GM12874 (cell line): ENCODE measurements at regions not wholly inside any gene's neighbourhood (a gene's known extent, or its start where the extent isn't known, plus 50 kb on each side); places are given as distances from the start of the nearest gene placed in this dataset.

Experiments used
- TF ChIP-seq, protein P1 (sequence below): IDR thresholded peaks from 2 replicates; pipeline ENCODE4 v1.5.1; 2011; ENCODE audit warnings: low read depth, mild to moderate bottlenecking, control low read depth, low read length, moderate library complexity; ENCODE audit not compliant: insufficient read depth

DNA sequence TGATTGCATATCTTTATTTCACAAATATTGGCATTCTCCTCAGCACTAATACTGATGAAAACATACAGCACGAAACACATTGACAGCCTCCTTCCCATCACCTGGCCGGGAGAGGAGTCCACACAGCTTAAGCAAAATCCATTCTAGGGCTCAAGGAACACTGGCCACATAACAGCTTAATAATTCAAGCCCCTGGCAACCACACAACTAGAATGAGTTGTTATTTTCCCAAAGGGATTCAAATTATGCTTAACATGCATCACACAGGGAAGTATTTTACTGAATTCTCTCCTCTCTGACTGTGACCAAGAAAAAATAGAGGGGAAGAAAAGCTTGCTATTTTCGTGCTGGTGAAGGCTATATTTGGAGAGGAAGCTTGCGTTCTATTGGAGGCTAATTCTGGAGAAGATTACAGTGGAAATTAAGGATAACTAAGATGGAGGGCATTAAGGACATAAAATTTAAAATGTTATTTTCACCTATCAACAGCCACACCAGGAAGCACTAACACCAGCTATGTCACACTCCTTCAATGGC, 198.5 kb downstream of the ADGRG6 start:
- TF ChIP-seq, protein P1, sequence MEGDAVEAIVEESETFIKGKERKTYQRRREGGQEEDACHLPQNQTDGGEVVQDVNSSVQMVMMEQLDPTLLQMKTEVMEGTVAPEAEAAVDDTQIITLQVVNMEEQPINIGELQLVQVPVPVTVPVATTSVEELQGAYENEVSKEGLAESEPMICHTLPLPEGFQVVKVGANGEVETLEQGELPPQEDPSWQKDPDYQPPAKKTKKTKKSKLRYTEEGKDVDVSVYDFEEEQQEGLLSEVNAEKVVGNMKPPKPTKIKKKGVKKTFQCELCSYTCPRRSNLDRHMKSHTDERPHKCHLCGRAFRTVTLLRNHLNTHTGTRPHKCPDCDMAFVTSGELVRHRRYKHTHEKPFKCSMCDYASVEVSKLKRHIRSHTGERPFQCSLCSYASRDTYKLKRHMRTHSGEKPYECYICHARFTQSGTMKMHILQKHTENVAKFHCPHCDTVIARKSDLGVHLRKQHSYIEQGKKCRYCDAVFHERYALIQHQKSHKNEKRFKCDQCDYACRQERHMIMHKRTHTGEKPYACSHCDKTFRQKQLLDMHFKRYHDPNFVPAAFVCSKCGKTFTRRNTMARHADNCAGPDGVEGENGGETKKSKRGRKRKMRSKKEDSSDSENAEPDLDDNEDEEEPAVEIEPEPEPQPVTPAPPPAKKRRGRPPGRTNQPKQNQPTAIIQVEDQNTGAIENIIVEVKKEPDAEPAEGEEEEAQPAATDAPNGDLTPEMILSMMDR = no peak

DNA sequence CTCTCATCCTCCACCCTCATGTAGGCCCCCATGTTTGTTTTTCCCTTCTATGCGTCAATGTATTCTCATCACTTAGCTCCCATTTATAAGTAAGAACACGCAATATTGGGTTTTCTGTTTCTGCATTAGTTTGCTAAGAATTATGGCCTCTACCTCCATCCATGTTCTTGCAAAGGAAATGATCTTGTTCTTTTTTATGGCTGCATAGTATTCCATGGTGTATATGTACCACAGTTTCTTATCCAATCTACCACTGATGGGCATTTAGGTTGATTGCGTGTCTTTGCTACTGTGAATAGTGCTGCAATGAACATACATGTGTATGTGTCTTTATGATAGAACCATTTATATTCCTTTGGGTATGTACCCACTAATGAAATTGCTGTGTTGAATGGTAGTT, 200.0 kb downstream of the ADGRG6 start:
- TF ChIP-seq, protein P1 = no peak

DNA sequence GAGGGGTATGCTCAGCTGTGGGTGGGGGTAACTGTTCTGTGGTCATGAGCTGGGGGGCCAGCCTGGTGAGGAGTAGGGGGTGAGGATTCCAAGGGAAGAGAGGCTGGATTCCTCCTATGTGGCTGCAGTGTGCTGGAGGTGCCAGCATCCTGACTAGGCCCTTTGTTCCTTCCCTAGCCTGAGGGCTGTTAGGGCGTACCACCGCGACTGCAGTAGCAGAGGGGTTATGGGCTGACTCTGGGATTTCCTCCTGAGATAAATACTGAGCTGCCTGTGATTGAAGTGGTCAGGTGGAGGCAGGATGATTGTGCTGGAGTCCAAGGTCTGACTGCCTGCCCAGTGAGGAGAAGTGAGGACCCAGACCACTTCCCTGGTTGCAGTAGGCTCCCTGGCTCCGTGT, 205.3 kb downstream of the ADGRG6 start:
- TF ChIP-seq, protein P1 = no peak

DNA sequence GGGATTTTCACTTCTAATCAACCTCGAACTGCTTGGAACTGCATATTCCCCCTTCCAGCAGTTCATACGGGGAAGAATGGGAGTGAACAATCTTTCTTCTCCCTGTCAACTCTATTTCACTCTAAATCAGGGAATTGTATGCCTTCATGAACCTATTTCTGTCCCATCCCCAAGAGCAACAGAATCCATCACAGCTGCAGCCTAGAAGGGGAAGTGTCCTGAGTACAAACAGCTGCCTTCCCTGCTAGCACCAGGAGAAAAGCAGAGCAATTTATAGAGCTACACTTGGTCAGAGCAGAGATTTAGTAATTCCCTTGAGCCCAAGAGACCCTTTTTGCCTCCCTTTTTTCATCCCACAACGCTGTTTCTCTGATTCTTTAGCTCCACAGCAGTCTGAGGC, 208.4 kb downstream of the ADGRG6 start:
- TF ChIP-seq, protein P1 = no peak

DNA sequence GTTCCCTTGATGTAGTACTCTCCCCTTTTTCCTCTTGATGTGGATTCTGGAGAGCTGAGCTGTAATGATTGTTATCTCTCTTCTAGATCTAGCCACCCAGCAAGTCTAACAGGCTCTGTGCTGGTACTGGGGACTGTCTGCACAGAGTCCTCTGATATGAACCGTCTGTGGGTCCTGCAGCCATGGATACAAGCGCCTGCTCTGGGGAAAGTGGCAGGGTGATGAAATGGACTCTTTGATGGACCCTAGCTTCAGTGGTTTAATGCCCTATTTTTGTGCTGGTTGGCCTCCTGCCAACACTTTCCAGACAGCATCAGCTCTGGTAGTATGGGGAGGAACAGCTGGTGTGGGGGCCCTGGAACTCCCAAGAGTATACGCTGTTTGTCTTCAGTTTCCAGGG, 216.3 kb downstream of the ADGRG6 start:
- TF ChIP-seq, protein P1 = no peak

DNA sequence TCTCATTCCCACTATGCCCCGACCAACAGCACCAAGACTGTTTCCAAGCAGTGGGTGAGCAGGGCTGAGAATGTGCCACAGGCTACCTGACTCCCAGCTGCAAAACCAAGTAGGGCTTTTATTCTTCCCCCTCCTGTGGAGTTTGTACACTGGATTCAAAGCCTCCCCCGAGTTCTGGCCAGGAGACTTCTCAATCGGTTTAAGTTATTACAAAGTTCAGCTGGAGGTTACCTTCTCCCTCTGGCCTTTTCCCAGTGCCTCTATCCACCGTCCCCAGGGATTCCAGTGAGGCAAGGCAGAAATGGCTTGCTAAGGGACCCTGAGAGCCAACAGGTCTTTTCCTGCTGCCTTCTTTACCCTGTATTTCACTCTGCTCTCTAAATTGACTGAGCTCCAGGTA, 217.0 kb downstream of the ADGRG6 start:
- TF ChIP-seq, protein P1 = no peak

DNA sequence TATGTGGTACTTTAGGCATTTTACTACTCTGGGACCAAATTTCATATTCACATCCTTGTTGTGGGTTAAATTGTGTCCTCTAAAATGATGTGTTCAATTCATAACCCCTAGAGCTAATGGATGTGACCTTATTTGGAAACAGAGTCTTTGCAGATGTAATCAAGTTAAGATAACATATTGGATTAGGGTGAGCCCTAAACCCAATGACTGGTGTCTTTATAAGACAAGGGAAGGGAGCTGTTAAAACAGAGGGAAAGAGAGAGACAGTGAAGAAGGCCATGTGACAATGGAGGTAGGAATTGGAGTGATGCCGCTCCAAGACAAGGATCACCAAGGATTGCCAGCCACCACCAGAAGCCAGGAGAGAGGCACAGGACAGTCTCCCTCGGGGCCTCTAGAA, 220.0 kb downstream of the ADGRG6 start:
- TF ChIP-seq, protein P1 = no peak
